DLD1 (cell line): ENCODE measurements at regions not wholly inside any gene's neighbourhood (a gene's known extent, or its start where the extent isn't known, plus 50 kb on each side); places are given as distances from the start of the nearest gene placed in this dataset.
"Not testable (repeated sequence)": the region's sequence is repeated elsewhere in the genome, so short reads cannot be mapped to it uniquely, and the experiment has no call there.

ENCODE experiments used
- in situ Hi-C: cut with HindIII; loops from 2 replicates; pipeline ENCODE4 v1.10.0; 2017; ENCODE audit warnings: low sequenced_read_pairs

GRCh38 chr6:34646714-34647113, 49.9 kb downstream of the ILRUN start:
- in situ Hi-C loops, result no loop called here

- in situ Hi-C loops, result no loop called here
Observed at GRCh38 chr6:34645627-34646026, 50.9 kb downstream of the ILRUN start.

GRCh38 chr6:34644716-34645115, 51.9 kb downstream of the ILRUN start:
- in situ Hi-C loops, result no loop called here

GRCh38 chr6:34642427-34642826, 54.1 kb downstream of the ILRUN start:
- in situ Hi-C loops, result no loop called here

GRCh38 chr6:34640074-34640849, 56.3 kb downstream of the ILRUN start:
- in situ Hi-C loops, result not testable (repeated sequence)

GRCh38 chr6:34638834-34639736, 57.5 kb downstream of the ILRUN start:
- in situ Hi-C loops, result no loop called here

GRCh38 chr6:34633785-34634184, 62.8 kb downstream of the ILRUN start:
- in situ Hi-C loops, result no loop called here

GRCh38 chr6:34633256-34633655, 63.3 kb downstream of the ILRUN start:
- in situ Hi-C loops, result no loop called here

- in situ Hi-C loops, result no loop called here
Observed at GRCh38 chr6:34630040-34630439, 66.5 kb downstream of the ILRUN start.

- in situ Hi-C loops, result no loop called here
Observed at GRCh38 chr6:34627296-34627695, 69.3 kb downstream of the ILRUN start.

- in situ Hi-C loops, result loop anchor here (5.0 kb wide), 1 partner anchor 171 kb away; no protein-coding TSS in a partner anchor
Observed at GRCh38 chr6:34618430-34619182, 62.5 kb upstream of the SPDEF start.

- in situ Hi-C loops, result loop anchor here (5.0 kb wide), 1 partner anchor 170 kb away; no protein-coding TSS in a partner anchor
Observed at GRCh38 chr6:34617231-34617630, 61.1 kb upstream of the SPDEF start.

GRCh38 chr6:34616227-34616585, 60.1 kb upstream of the SPDEF start:
- in situ Hi-C loops, result loop anchor here (5.0 kb wide), 1 partner anchor 169 kb away; no protein-coding TSS in a partner anchor

GRCh38 chr6:34615574-34616226, 59.6 kb upstream of the SPDEF start:
- in situ Hi-C loops, result loop anchor here (5.0 kb wide), 1 partner anchor 168 kb away; no protein-coding TSS in a partner anchor

GRCh38 chr6:34610819-34611477, 54.8 kb upstream of the SPDEF start:
- in situ Hi-C loops, result no loop called here

GRCh38 chr6:34608321-34609091, 52.4 kb upstream of the SPDEF start:
- in situ Hi-C loops, result no loop called here

- in situ Hi-C loops, result no loop called here
Observed at GRCh38 chr6:34606477-34607265, 50.5 kb upstream of the SPDEF start.
